ENCODE measurements at regions not wholly inside any gene's neighbourhood (a gene's known extent, or its start where the extent isn't known, plus 50 kb on each side); places are given as distances from the start of the nearest gene placed in this dataset.

DNA sequence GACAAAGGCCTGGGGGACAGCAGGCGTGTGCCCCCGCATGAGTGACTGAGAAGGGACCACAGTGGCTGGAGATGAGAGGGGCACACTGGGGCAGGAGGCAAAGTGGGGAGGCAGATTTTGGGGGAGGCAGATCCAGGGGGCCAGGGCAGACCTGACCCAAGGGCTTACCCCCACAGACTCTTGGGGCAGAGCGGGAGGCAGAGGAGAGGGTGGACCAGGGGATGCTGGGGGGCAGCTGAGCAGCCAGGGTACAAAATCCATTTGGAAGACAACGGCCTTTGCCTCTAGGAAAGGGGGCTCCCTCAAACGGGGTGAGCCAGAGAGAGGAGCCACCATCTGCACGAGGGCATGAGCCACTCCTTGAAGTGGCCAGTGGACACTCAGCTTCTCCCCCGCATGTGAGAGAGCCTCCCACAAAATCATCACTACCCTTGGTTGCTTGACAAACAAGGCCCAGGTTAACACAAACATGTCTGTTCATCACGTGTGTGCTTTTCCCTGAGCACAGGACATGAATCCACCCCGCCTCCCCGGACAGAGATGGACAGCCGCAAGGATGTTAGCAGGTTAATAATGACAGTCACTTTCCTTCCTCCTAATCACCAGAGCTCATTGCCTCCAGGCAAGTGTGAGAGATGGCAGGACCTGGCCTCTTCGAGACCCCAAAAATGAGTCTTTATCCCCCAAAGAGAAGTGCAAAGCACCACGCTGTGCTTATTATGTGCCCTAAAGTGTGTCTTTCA, 72.0 kb upstream of the RAB6C start:
- TF ChIP-seq, protein P1, sequence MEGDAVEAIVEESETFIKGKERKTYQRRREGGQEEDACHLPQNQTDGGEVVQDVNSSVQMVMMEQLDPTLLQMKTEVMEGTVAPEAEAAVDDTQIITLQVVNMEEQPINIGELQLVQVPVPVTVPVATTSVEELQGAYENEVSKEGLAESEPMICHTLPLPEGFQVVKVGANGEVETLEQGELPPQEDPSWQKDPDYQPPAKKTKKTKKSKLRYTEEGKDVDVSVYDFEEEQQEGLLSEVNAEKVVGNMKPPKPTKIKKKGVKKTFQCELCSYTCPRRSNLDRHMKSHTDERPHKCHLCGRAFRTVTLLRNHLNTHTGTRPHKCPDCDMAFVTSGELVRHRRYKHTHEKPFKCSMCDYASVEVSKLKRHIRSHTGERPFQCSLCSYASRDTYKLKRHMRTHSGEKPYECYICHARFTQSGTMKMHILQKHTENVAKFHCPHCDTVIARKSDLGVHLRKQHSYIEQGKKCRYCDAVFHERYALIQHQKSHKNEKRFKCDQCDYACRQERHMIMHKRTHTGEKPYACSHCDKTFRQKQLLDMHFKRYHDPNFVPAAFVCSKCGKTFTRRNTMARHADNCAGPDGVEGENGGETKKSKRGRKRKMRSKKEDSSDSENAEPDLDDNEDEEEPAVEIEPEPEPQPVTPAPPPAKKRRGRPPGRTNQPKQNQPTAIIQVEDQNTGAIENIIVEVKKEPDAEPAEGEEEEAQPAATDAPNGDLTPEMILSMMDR (IDR thresholded peaks at IDR 0.05; ENCODE audit: low read depth, low read length, missing input control) = no peak
- TF ChIP-seq, protein P2, sequence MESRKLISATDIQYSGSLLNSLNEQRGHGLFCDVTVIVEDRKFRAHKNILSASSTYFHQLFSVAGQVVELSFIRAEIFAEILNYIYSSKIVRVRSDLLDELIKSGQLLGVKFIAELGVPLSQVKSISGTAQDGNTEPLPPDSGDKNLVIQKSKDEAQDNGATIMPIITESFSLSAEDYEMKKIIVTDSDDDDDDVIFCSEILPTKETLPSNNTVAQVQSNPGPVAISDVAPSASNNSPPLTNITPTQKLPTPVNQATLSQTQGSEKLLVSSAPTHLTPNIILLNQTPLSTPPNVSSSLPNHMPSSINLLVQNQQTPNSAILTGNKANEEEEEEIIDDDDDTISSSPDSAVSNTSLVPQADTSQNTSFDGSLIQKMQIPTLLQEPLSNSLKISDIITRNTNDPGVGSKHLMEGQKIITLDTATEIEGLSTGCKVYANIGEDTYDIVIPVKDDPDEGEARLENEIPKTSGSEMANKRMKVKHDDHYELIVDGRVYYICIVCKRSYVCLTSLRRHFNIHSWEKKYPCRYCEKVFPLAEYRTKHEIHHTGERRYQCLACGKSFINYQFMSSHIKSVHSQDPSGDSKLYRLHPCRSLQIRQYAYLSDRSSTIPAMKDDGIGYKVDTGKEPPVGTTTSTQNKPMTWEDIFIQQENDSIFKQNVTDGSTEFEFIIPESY (IDR thresholded peaks at IDR 0.05) = no peak
- TF ChIP-seq, protein P3, sequence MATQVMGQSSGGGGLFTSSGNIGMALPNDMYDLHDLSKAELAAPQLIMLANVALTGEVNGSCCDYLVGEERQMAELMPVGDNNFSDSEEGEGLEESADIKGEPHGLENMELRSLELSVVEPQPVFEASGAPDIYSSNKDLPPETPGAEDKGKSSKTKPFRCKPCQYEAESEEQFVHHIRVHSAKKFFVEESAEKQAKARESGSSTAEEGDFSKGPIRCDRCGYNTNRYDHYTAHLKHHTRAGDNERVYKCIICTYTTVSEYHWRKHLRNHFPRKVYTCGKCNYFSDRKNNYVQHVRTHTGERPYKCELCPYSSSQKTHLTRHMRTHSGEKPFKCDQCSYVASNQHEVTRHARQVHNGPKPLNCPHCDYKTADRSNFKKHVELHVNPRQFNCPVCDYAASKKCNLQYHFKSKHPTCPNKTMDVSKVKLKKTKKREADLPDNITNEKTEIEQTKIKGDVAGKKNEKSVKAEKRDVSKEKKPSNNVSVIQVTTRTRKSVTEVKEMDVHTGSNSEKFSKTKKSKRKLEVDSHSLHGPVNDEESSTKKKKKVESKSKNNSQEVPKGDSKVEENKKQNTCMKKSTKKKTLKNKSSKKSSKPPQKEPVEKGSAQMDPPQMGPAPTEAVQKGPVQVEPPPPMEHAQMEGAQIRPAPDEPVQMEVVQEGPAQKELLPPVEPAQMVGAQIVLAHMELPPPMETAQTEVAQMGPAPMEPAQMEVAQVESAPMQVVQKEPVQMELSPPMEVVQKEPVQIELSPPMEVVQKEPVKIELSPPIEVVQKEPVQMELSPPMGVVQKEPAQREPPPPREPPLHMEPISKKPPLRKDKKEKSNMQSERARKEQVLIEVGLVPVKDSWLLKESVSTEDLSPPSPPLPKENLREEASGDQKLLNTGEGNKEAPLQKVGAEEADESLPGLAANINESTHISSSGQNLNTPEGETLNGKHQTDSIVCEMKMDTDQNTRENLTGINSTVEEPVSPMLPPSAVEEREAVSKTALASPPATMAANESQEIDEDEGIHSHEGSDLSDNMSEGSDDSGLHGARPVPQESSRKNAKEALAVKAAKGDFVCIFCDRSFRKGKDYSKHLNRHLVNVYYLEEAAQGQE (IDR thresholded peaks at IDR 0.05) = no peak
- TF ChIP-seq, protein P4, sequence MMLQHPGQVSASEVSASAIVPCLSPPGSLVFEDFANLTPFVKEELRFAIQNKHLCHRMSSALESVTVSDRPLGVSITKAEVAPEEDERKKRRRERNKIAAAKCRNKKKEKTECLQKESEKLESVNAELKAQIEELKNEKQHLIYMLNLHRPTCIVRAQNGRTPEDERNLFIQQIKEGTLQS (IDR thresholded peaks at IDR 0.05) = no peak
- TF ChIP-seq EGR1 (IDR thresholded peaks at IDR 0.05; ENCODE audit: low read depth in 2 of 2) (no peak), SP1 (IDR thresholded peaks at IDR 0.05) (no peak), RAD21 (IDR thresholded peaks at IDR 0.05) (no peak), RXRA (IDR thresholded peaks at IDR 0.05) (no peak)
- TF ChIP-seq, protein P5, sequence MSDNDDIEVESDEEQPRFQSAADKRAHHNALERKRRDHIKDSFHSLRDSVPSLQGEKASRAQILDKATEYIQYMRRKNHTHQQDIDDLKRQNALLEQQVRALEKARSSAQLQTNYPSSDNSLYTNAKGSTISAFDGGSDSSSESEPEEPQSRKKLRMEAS (IDR thresholded peaks at IDR 0.05) = no peak

Data from liver (tissue), 3 donors.